NCI-H2171 (cell line): ENCODE measurements at regions not wholly inside any gene's neighbourhood (a gene's known extent, or its start where the extent isn't known, plus 50 kb on each side); places are given as distances from the start of the nearest gene placed in this dataset.
"Not testable (repeated sequence)": the region's sequence is repeated elsewhere in the genome, so short reads cannot be mapped to it uniquely, and the experiment has no call there.

Experiments
- DNase-seq: peaks from one replicate; lab custom pipeline; 2025; lab: John Stamatoyannopoulos, UW

GRCh38 chr2:66031236-66031635, 403.7 kb upstream of the MEIS1 start:
- DNase-seq: no peak

- no peak for DNase-seq
Measured at GRCh38 chr2:66030553-66030952, 404.4 kb upstream of the MEIS1 start.

GRCh38 chr2:66024391-66024790, 410.5 kb upstream of the MEIS1 start:
- DNase-seq: no peak

GRCh38 chr2:66021296-66021695, 413.6 kb upstream of the MEIS1 start:
- DNase-seq: no peak

- no peak for DNase-seq
Measured at GRCh38 chr2:66017763-66018162, 417.2 kb upstream of the MEIS1 start.

GRCh38 chr2:66014450-66014849, 420.5 kb upstream of the MEIS1 start:
- no peak for DNase-seq

GRCh38 chr2:66013456-66013855, 421.5 kb upstream of the MEIS1 start:
- DNase-seq: no peak

GRCh38 chr2:66003931-66004330, 431.0 kb upstream of the MEIS1 start:
- no peak for DNase-seq

- no peak for DNase-seq
Measured at GRCh38 chr2:66001538-66001937, 433.4 kb upstream of the MEIS1 start.

- DNase-seq: no peak
Measured at GRCh38 chr2:66000901-66001300, 434.0 kb upstream of the MEIS1 start.

- DNase-seq: no peak
Measured at GRCh38 chr2:65999796-66000195, 435.1 kb upstream of the MEIS1 start.

- no peak for DNase-seq
Measured at GRCh38 chr2:65999103-65999502, 435.8 kb upstream of the MEIS1 start.

- no peak for DNase-seq
Measured at GRCh38 chr2:65997961-65998360, 437.0 kb upstream of the MEIS1 start.

- DNase-seq: no peak
Measured at GRCh38 chr2:65992198-65992554, 442.7 kb upstream of the MEIS1 start.

- DNase-seq: no peak
Measured at GRCh38 chr2:65991381-65992197, 443.3 kb upstream of the MEIS1 start.

GRCh38 chr2:65985986-65986385, 448.9 kb upstream of the MEIS1 start:
- DNase-seq: no peak

- DNase-seq: no peak
Measured at GRCh38 chr2:65980531-65980930, 454.4 kb upstream of the MEIS1 start.

GRCh38 chr2:65979446-65979845, 455.5 kb upstream of the MEIS1 start:
- DNase-seq: no peak

- DNase-seq: no peak
Measured at GRCh38 chr2:65974067-65974723, 460.7 kb upstream of the MEIS1 start.

- no peak for DNase-seq
Measured at GRCh38 chr2:65969161-65969560, 465.8 kb upstream of the MEIS1 start.

- DNase-seq: not testable (repeated sequence)
Measured at GRCh38 chr2:65963303-65963702, 471.6 kb upstream of the MEIS1 start.

- no peak for DNase-seq
Measured at GRCh38 chr2:65960953-65961352, 474.0 kb upstream of the MEIS1 start.

GRCh38 chr2:65957886-65958285, 477.0 kb upstream of the MEIS1 start:
- DNase-seq: no peak

GRCh38 chr2:65957454-65957853, 477.5 kb upstream of the MEIS1 start:
- no peak for DNase-seq
